ENCODE measurements at regions not wholly inside any gene's neighbourhood (a gene's known extent, or its start where the extent isn't known, plus 50 kb on each side); places are given as distances from the start of the nearest gene placed in this dataset.

GRCh38 chr15:39315206-39315850, 265.6 kb upstream of the THBS1 start:
- Histone ChIP-seq H3K27me3 (no peaks in the 10 kb centered on the region), H3K9me3 (peaks cover 0 to 2% (median 0%) of the 10 kb centered on the region in 4 donors), H3K4me3 (no peak overlapping the region), H3K36me3 (no peaks in the 10 kb centered on the region), H3K27ac (no peak overlapping the region), H3K4me1 (peaks cover 0 to 4% (median 0%) of the 10 kb centered on the region in 4 donors)
- TF ChIP-seq POLR2A (IDR thresholded peaks at IDR 0.05) (no peak), CTCF (IDR thresholded peaks at IDR 0.05) (no peak)
- no peak for DNase-seq

- no peak overlapping the region for H3K4me3 ChIP-seq
- TF ChIP-seq CTCF (IDR thresholded peaks at IDR 0.05) (no peak), POLR2A (IDR thresholded peaks at IDR 0.05) (no peak)
- peak overlapping the region in 1 of 4 donors; percentile 71 for H3K27ac ChIP-seq
- H3K4me1 ChIP-seq = peaks cover 0 to 4% (median 0%) of the 10 kb centered on the region in 4 donors
- no peaks in the 10 kb centered on the region for H3K27me3 ChIP-seq
- DNase-seq = no peak
- peaks cover 0 to 5% (median 0%) of the 10 kb centered on the region in 4 donors for H3K9me3 ChIP-seq
- H3K36me3 ChIP-seq = no peaks in the 10 kb centered on the region
Measured at GRCh38 chr15:39317225-39317624, 263.7 kb upstream of the THBS1 start.

GRCh38 chr15:39318231-39318630, 262.6 kb upstream of the THBS1 start:
- Histone ChIP-seq H3K36me3 (no peaks in the 10 kb centered on the region), H3K27ac (peak overlapping the region in 1 of 4 donors; percentile 71), H3K9me3 (peaks cover 0 to 5% (median 0%) of the 10 kb centered on the region in 4 donors), H3K4me3 (no peak overlapping the region), H3K27me3 (no peaks in the 10 kb centered on the region), H3K4me1 (peaks cover 0 to 4% (median 0%) of the 10 kb centered on the region in 4 donors)
- TF ChIP-seq CTCF (IDR thresholded peaks at IDR 0.05) (no peak), POLR2A (IDR thresholded peaks at IDR 0.05) (no peak)
- DNase-seq = no peak

GRCh38 chr15:39320355-39320754, 260.5 kb upstream of the THBS1 start:
- DNase-seq = no peak
- Histone ChIP-seq H3K27me3 (no peaks in the 10 kb centered on the region), H3K4me1 (no peaks in the 10 kb centered on the region), H3K9me3 (peaks cover 0 to 5% (median 0%) of the 10 kb centered on the region in 4 donors), H3K4me3 (no peak overlapping the region), H3K36me3 (no peaks in the 10 kb centered on the region), H3K27ac (no peak overlapping the region)
- TF ChIP-seq POLR2A (IDR thresholded peaks at IDR 0.05) = no peak
- no peak for TF ChIP-seq CTCF (IDR thresholded peaks at IDR 0.05)

GRCh38 chr15:39320886-39321285, 260.0 kb upstream of the THBS1 start:
- no peak for DNase-seq
- H3K27me3 ChIP-seq = no peaks in the 10 kb centered on the region
- no peaks in the 10 kb centered on the region for H3K4me1 ChIP-seq
- H3K4me3 ChIP-seq = no peak overlapping the region
- H3K9me3 ChIP-seq = peaks cover 0 to 5% (median 0%) of the 10 kb centered on the region in 4 donors
- no peaks in the 10 kb centered on the region for H3K36me3 ChIP-seq
- no peak for TF ChIP-seq CTCF (IDR thresholded peaks at IDR 0.05)
- no peak for TF ChIP-seq POLR2A (IDR thresholded peaks at IDR 0.05)
- no peak overlapping the region for H3K27ac ChIP-seq
